Stimulated activated CD4-positive, alpha-beta T cell treated with anti-CD3 and anti-CD28 coated beads, Interleukin-12 subunit alpha, Interleukin-12 subunit beta, amount 100 ng/mL, for 24 hours (primary cell): ENCODE measurements at regions not wholly inside any gene's neighbourhood (a gene's known extent, or its start where the extent isn't known, plus 50 kb on each side); places are given as distances from the start of the nearest gene placed in this dataset.
"Not testable (repeated sequence)": the region's sequence is repeated elsewhere in the genome, so short reads cannot be mapped to it uniquely, and the experiment has no call there.

Experiments
- DNase-seq, 2 experiments: peaks; one replicate each; pipeline ENCODE4 v3.0.0-alpha.2; 2020; ENCODE audit warnings: low read depth in 2 of 2

GRCh38 chr10:126722726-126723125, 52.2 kb upstream of the C10orf90 start:
- DNase-seq: no peak

GRCh38 chr10:126723226-126723625, 52.7 kb upstream of the C10orf90 start:
- no peak for DNase-seq

GRCh38 chr10:126729314-126729870, 58.9 kb upstream of the C10orf90 start:
- no peak for DNase-seq

GRCh38 chr10:126730856-126731609, 60.5 kb upstream of the C10orf90 start:
- DNase-seq: no peak

- no peak for DNase-seq
Observed at GRCh38 chr10:126731610-126731990, 61.1 kb upstream of the C10orf90 start.

GRCh38 chr10:126732308-126732707, 61.8 kb upstream of the C10orf90 start:
- DNase-seq: no peak

- DNase-seq: no peak
Observed at GRCh38 chr10:126732868-126733267, 62.4 kb upstream of the C10orf90 start.

- no peak for DNase-seq
Observed at GRCh38 chr10:126734015-126734414, 63.5 kb upstream of the C10orf90 start.

- no peak for DNase-seq
Observed at GRCh38 chr10:126734967-126735366, 64.5 kb upstream of the C10orf90 start.

GRCh38 chr10:126736142-126736541, 65.6 kb upstream of the C10orf90 start:
- DNase-seq: no peak

GRCh38 chr10:126736727-126737126, 66.2 kb upstream of the C10orf90 start:
- no peak for DNase-seq

GRCh38 chr10:126738001-126738400, 67.5 kb upstream of the C10orf90 start:
- DNase-seq: no peak

GRCh38 chr10:126744571-126744970, 74.1 kb upstream of the C10orf90 start:
- DNase-seq: no peak

- DNase-seq: peak; percentile 8 to 57
Observed at GRCh38 chr10:126749015-126749655, 78.6 kb upstream of the C10orf90 start.

- no peak for DNase-seq
Observed at GRCh38 chr10:126754966-126755365, 84.5 kb upstream of the C10orf90 start.

GRCh38 chr10:126758867-126759266, 88.4 kb upstream of the C10orf90 start:
- DNase-seq: no peak

- no peak for DNase-seq
Observed at GRCh38 chr10:126759531-126759930, 89.0 kb upstream of the C10orf90 start.

- not testable (repeated sequence) for DNase-seq
Observed at GRCh38 chr10:126766646-126767045, 96.2 kb upstream of the C10orf90 start.

- no peak for DNase-seq
Observed at GRCh38 chr10:126770809-126771208, 100.3 kb upstream of the C10orf90 start.

- DNase-seq: no peak
Observed at GRCh38 chr10:126776168-126776567, 105.7 kb upstream of the C10orf90 start.

GRCh38 chr10:126777714-126778113, 107.2 kb upstream of the C10orf90 start:
- no peak for DNase-seq

- no peak for DNase-seq
Observed at GRCh38 chr10:126781450-126782216, 111.1 kb upstream of the C10orf90 start.
